Transverse colon (tissue), 4 donors: ENCODE measurements at regions not wholly inside any gene's neighbourhood (a gene's known extent, or its start where the extent isn't known, plus 50 kb on each side); places are given as distances from the start of the nearest gene placed in this dataset.

Source experiments
- DNase-seq: peaks from one replicate; pipeline ENCODE4 v3.0.0-alpha.2; 2019
- H3K27ac ChIP-seq, 4 donors: fragments of 200-600 bp; sonication (generic); 2 replicates each; pipeline ENCODE4 v1.5.1; 2016 to 2018; ENCODE audit warnings: inconsistent platforms in 4 of 4
- H3K27me3 ChIP-seq: fragments of 200-600 bp; sonication (generic); 2 replicates; pipeline ENCODE4 v1.5.1; 2017; ENCODE audit warnings: inconsistent platforms
- H3K36me3 ChIP-seq, 4 donors: fragments of 200-600 bp; sonication (generic); 2 replicates each; pipeline ENCODE4 v1.5.1; 2017 to 2019; ENCODE audit warnings: inconsistent platforms in 4 of 4
- H3K4me1 ChIP-seq, 4 donors: fragments of 200-600 bp; sonication (generic); 2 replicates each; pipeline ENCODE4 v1.5.1; 2017 to 2020; ENCODE audit warnings: inconsistent platforms in 4 of 4
- H3K4me3 ChIP-seq, 4 donors: fragments of 200-600 bp; sonication (generic); 1 replicate in 1 of 4; 2 replicates in 3 of 4; pipeline versions ENCODE4 v1.5.1 to v1.6.1; 2017 to 2019; ENCODE audit warnings: inconsistent platforms in 4 of 4
- H3K9me3 ChIP-seq, 2 donors: fragments of 200-600 bp; sonication (generic); 2 replicates each; pipeline ENCODE4 v1.5.1; 2017 to 2019; ENCODE audit warnings: inconsistent platforms in 2 of 2
- CTCF ChIP-seq, 5 experiments: fragments of 200-600 bp in 3 of 5; fragments of 450-650 bp in 2 of 5; sonication (generic) in 3 of 5; IDR thresholded peaks; 1 replicate in 2 of 5; 2 replicates in 3 of 5; pipeline ENCODE4 v1.5.1; 2016 to 2017; ENCODE audit warnings: antibody characterized with exemption in 5 of 5, inconsistent platforms in 3 of 5, mild to moderate bottlenecking in 2 of 5, moderate library complexity in 1 of 5
- EP300 ChIP-seq: sonication (generic); formaldehyde crosslinking; IDR thresholded peaks from one replicate; pipeline ENCODE4 v1.6.1; 2017; ENCODE audit warnings: antibody characterized with exemption, low read depth
- POLR2A ChIP-seq: fragments of 450-650 bp; IDR thresholded peaks from one replicate; pipeline ENCODE4 v1.6.1; 2016; ENCODE audit warnings: antibody characterized with exemption, mild to moderate bottlenecking, moderate library complexity
- POLR2AphosphoS5 ChIP-seq, 3 donors: sonication (generic); formaldehyde crosslinking; IDR thresholded peaks; one replicate each; pipeline ENCODE4 v1.6.1; 2016; ENCODE audit warnings: antibody characterized with exemption in 3 of 3
- WGBS, 2 donors: methylation state at CpG; one replicate each; pipeline ENCODE4 v1.1.5; 2018; ENCODE audit warnings: low coverage in 1 of 2; 5-methylcytosine and 5-hydroxymethylcytosine counted together
- in situ Hi-C, 4 donors: fragments of 200-750 bp; cut with MboI; loops; one replicate each; pipeline versions ENCODE4 v1.15.0 to v1.15.1; 2017; ENCODE audit warnings: low sequenced_read_pairs in 3 of 4, low pct_ligation_motif_present in 1 of 4, low pct_unique_long_range_greater_than_20kb in 1 of 4
- intact Hi-C: fragments of 100-400 bp; cut with DNase I; formaldehyde crosslinking; loops from one replicate; pipeline ENCODE4 v1.15.1; 2023; ENCODE audit warnings: low total_unique reads

GRCh38 chr5:158058208-158059120 lies 199.5 kb upstream of the CLINT1 start:
- Histone ChIP-seq H3K27ac (no peak overlapping the region), H3K36me3 (no peaks in the 10 kb centered on the region), H3K4me1 (peaks cover 0 to 18% (median 7%) of the 10 kb centered on the region in 4 donors), H3K9me3 (no peaks in the 10 kb centered on the region), H3K4me3 (no peak overlapping the region), H3K27me3 (no peaks in the 10 kb centered on the region)
- in situ Hi-C loops (no loop called here), intact Hi-C loops (no loop called here)
- DNase-seq, result no peak
- TF ChIP-seq POLR2A (no peak), EP300 (no peak), CTCF (IDR thresholded peaks at IDR 0.05) (no peak), POLR2AphosphoS5 (IDR thresholded peaks at IDR 0.05) (no peak)
- WGBS, 2 donors, result 79 to 83% methylated on average over 5 to 6 of the region's 6 CpGs

GRCh38 chr5:158056130-158056825 lies 197.3 kb upstream of the CLINT1 start:
- Histone ChIP-seq H3K9me3 (no peaks in the 10 kb centered on the region), H3K36me3 (no peaks in the 10 kb centered on the region), H3K4me1 (peaks cover 0 to 18% (median 7%) of the 10 kb centered on the region in 4 donors), H3K4me3 (no peak overlapping the region), H3K27ac (no peak overlapping the region), H3K27me3 (no peaks in the 10 kb centered on the region)
- no peak for DNase-seq
- WGBS, 2 donors, result 58 to 80% methylated on average over 4 to 5 of the region's 5 CpGs
- intact Hi-C loops (no loop called here), in situ Hi-C loops (no loop called here)
- no peak for TF ChIP-seq CTCF (IDR thresholded peaks at IDR 0.05)
- no peak for TF ChIP-seq EP300
- TF ChIP-seq POLR2AphosphoS5 (IDR thresholded peaks at IDR 0.05), result no peak
- no peak for TF ChIP-seq POLR2A

- H3K27ac ChIP-seq, result no peak overlapping the region
- TF ChIP-seq POLR2AphosphoS5 (IDR thresholded peaks at IDR 0.05) (no peak), EP300 (no peak), POLR2A (no peak), CTCF (IDR thresholded peaks at IDR 0.05) (no peak)
These were observed 196.2 kb upstream of the CLINT1 start for GRCh38 chr5:158055111-158055501.

GRCh38 chr5:158054223-158055110 lies 195.5 kb upstream of the CLINT1 start:
- in situ Hi-C loops (no loop called here), intact Hi-C loops (no loop called here)
- Histone ChIP-seq H3K4me3 (no peak overlapping the region), H3K27me3 (no peaks in the 10 kb centered on the region), H3K27ac (no peak overlapping the region), H3K9me3 (no peaks in the 10 kb centered on the region), H3K4me1 (peaks cover 0 to 18% (median 7%) of the 10 kb centered on the region in 4 donors), H3K36me3 (no peaks in the 10 kb centered on the region)
- DNase-seq, result no peak
- TF ChIP-seq EP300, result no peak
- TF ChIP-seq CTCF (IDR thresholded peaks at IDR 0.05), result no peak
- no peak for TF ChIP-seq POLR2AphosphoS5 (IDR thresholded peaks at IDR 0.05)
- 28 to 36% methylated on average over 7 to 9 of the region's 9 CpGs for WGBS, 2 donors

More at GRCh38 chr5:158055111-158055501, 196.2 kb upstream of the CLINT1 start:
- no peak overlapping the region for H3K4me3 ChIP-seq
- intact Hi-C loops, result no loop called here
- no peaks in the 10 kb centered on the region for H3K36me3 ChIP-seq
- no peak for DNase-seq
- H3K9me3 ChIP-seq, result no peaks in the 10 kb centered on the region
- WGBS, 2 donors, result 27 to 33% methylated on average over 3 to 4 of the region's 4 CpGs
- in situ Hi-C loops, result no loop called here
- peaks cover 0 to 18% (median 7%) of the 10 kb centered on the region in 4 donors for H3K4me1 ChIP-seq
- H3K27me3 ChIP-seq, result no peaks in the 10 kb centered on the region
